Left kidney (tissue), 1 donor: ENCODE measurements at regions not wholly inside any gene's neighbourhood (a gene's known extent, or its start where the extent isn't known, plus 50 kb on each side); places are given as distances from the start of the nearest gene placed in this dataset.
A peak's percentile ranks its signal among the peaks of the same experiment; 100 is the strongest.

ENCODE experiments used
- DNase-seq: peaks from one replicate; pipeline ENCODE4 v3.0.0-alpha.2; 2013

GRCh38 chr4:14640476-14640875, 361.8 kb upstream of the CPEB2 start:
- no peak for DNase-seq

- no peak for DNase-seq
Measured at GRCh38 chr4:14641871-14642270, 360.4 kb upstream of the CPEB2 start.

- DNase-seq = no peak
Measured at GRCh38 chr4:14644580-14645282, 357.6 kb upstream of the CPEB2 start.

- DNase-seq = no peak
Measured at GRCh38 chr4:14646831-14647230, 355.4 kb upstream of the CPEB2 start.

- peak; percentile 3 for DNase-seq
Measured at GRCh38 chr4:14650127-14650526, 352.2 kb upstream of the CPEB2 start.

GRCh38 chr4:14652522-14652921, 349.8 kb upstream of the CPEB2 start:
- DNase-seq = no peak

GRCh38 chr4:14653338-14653737, 348.9 kb upstream of the CPEB2 start:
- DNase-seq = no peak

- DNase-seq = no peak
Measured at GRCh38 chr4:14659286-14659685, 343.0 kb upstream of the CPEB2 start.

GRCh38 chr4:14667624-14668151, 334.6 kb upstream of the CPEB2 start:
- DNase-seq = no peak

- no peak for DNase-seq
Measured at GRCh38 chr4:14668296-14668695, 334.0 kb upstream of the CPEB2 start.

GRCh38 chr4:14669371-14669770, 332.9 kb upstream of the CPEB2 start:
- DNase-seq = no peak

GRCh38 chr4:14671146-14671545, 331.1 kb upstream of the CPEB2 start:
- DNase-seq = no peak

GRCh38 chr4:14675279-14675985, 326.8 kb upstream of the CPEB2 start:
- no peak for DNase-seq

- DNase-seq = no peak
Measured at GRCh38 chr4:14679906-14680305, 322.4 kb upstream of the CPEB2 start.

GRCh38 chr4:14681330-14681729, 321.0 kb upstream of the CPEB2 start:
- no peak for DNase-seq

- no peak for DNase-seq
Measured at GRCh38 chr4:14693728-14694127, 308.6 kb upstream of the CPEB2 start.

- no peak for DNase-seq
Measured at GRCh38 chr4:14695095-14695845, 307.0 kb upstream of the CPEB2 start.

- DNase-seq = no peak
Measured at GRCh38 chr4:14700083-14700482, 302.2 kb upstream of the CPEB2 start.

- DNase-seq = no peak
Measured at GRCh38 chr4:14700544-14700943, 301.7 kb upstream of the CPEB2 start.

- DNase-seq = no peak
Measured at GRCh38 chr4:14701389-14701788, 300.9 kb upstream of the CPEB2 start.

GRCh38 chr4:14701896-14702295, 300.4 kb upstream of the CPEB2 start:
- DNase-seq = no peak

- DNase-seq = no peak
Measured at GRCh38 chr4:14708574-14708973, 293.7 kb upstream of the CPEB2 start.

GRCh38 chr4:14711259-14711658, 291.0 kb upstream of the CPEB2 start:
- no peak for DNase-seq
